PFSK-1 (cell line): ENCODE measurements at regions not wholly inside any gene's neighbourhood (a gene's known extent, or its start where the extent isn't known, plus 50 kb on each side); places are given as distances from the start of the nearest gene placed in this dataset.

Source experiments
- POLR2AphosphoS5 ChIP-seq: IDR thresholded peaks from 2 replicates; pipeline ENCODE4 v1.6.1; 2012; ENCODE audit warnings: low read depth, mild to moderate bottlenecking, control low read depth, low read length, moderate library complexity
- TF ChIP-seq, protein P1 (sequence below), 2 experiments: IDR thresholded peaks; 2 replicates each; pipeline versions ENCODE4 v1.6.1 to v1.8.0; 2011 to 2012; ENCODE audit warnings: low read depth in 2 of 2, low read length in 2 of 2, control low read depth in 1 of 2, inconsistent platforms in 1 of 2, mild to moderate bottlenecking in 1 of 2, moderate library complexity in 1 of 2; ENCODE audit not compliant: insufficient read depth in 1 of 2

- TF ChIP-seq, protein P1, sequence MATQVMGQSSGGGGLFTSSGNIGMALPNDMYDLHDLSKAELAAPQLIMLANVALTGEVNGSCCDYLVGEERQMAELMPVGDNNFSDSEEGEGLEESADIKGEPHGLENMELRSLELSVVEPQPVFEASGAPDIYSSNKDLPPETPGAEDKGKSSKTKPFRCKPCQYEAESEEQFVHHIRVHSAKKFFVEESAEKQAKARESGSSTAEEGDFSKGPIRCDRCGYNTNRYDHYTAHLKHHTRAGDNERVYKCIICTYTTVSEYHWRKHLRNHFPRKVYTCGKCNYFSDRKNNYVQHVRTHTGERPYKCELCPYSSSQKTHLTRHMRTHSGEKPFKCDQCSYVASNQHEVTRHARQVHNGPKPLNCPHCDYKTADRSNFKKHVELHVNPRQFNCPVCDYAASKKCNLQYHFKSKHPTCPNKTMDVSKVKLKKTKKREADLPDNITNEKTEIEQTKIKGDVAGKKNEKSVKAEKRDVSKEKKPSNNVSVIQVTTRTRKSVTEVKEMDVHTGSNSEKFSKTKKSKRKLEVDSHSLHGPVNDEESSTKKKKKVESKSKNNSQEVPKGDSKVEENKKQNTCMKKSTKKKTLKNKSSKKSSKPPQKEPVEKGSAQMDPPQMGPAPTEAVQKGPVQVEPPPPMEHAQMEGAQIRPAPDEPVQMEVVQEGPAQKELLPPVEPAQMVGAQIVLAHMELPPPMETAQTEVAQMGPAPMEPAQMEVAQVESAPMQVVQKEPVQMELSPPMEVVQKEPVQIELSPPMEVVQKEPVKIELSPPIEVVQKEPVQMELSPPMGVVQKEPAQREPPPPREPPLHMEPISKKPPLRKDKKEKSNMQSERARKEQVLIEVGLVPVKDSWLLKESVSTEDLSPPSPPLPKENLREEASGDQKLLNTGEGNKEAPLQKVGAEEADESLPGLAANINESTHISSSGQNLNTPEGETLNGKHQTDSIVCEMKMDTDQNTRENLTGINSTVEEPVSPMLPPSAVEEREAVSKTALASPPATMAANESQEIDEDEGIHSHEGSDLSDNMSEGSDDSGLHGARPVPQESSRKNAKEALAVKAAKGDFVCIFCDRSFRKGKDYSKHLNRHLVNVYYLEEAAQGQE (IDR thresholded peaks at IDR 0.05; ENCODE audit: insufficient read depth in 1 of 2, low read depth in 2 of 2, low read length in 2 of 2): no peak
- TF ChIP-seq POLR2AphosphoS5: no peak
These were observed 353.7 kb upstream of the NCAM2 start for GRCh38 chr21:20644552-20644951.
